Sigmoid colon (tissue), 6 donors: ENCODE measurements at regions not wholly inside any gene's neighbourhood (a gene's known extent, or its start where the extent isn't known, plus 50 kb on each side); places are given as distances from the start of the nearest gene placed in this dataset.

Source experiments
- DNase-seq: peaks from one replicate; pipeline ENCODE4 v3.0.0-alpha.2; 2019
- H3K27ac ChIP-seq, 4 donors: fragments of 200-600 bp; sonication (generic); one replicate each; pipeline ENCODE4 v1.5.1; 2016 to 2019; ENCODE audit warnings: mild to moderate bottlenecking in 1 of 4
- H3K27me3 ChIP-seq, 3 donors: fragments of 200-600 bp; sonication (generic); one replicate each; pipeline ENCODE4 v1.5.1; 2019; ENCODE audit warnings: mild to moderate bottlenecking in 1 of 3
- H3K36me3 ChIP-seq, 4 donors: fragments of 200-600 bp; sonication (generic); one replicate each; pipeline ENCODE4 v1.5.1; 2016 to 2019
- H3K4me1 ChIP-seq, 4 donors: fragments of 200-600 bp; sonication (generic); one replicate each; pipeline ENCODE4 v1.5.1; 2017 to 2019
- H3K4me3 ChIP-seq, 4 donors: fragments of 200-600 bp; sonication (generic); one replicate each; pipeline ENCODE4 v1.5.1; 2017 to 2019; ENCODE audit warnings: mild to moderate bottlenecking in 2 of 4, moderate library complexity in 1 of 4
- H3K9me3 ChIP-seq, 4 donors: fragments of 200-600 bp in 3 of 4; sonication (generic) in 3 of 4; one replicate each; pipeline versions ENCODE4 v1.5.1 to v1.6.1; 2013 to 2019
- EP300 ChIP-seq, 4 donors: sonication (generic); formaldehyde crosslinking; IDR thresholded peaks; one replicate each; pipeline ENCODE4 v1.6.1; 2017; ENCODE audit warnings: antibody characterized with exemption in 4 of 4
- POLR2A ChIP-seq, 2 donors: fragments of 450-650 bp; IDR thresholded peaks; one replicate each; pipeline ENCODE4 v1.6.1; 2016; ENCODE audit warnings: antibody characterized with exemption in 2 of 2, mild to moderate bottlenecking in 2 of 2, moderate library complexity in 2 of 2
- POLR2AphosphoS5 ChIP-seq, 4 donors: sonication (generic); formaldehyde crosslinking; IDR thresholded peaks; one replicate each; pipeline ENCODE4 v1.6.1; 2017; ENCODE audit warnings: antibody characterized with exemption in 4 of 4
- WGBS, 2 donors: extraction: QIAGEN DNeasy Blood & Tissue Kit; methylation state at CpG; one replicate each; pipeline ENCODE4 v1.1.7; 2013; 5-methylcytosine and 5-hydroxymethylcytosine counted together
- intact Hi-C: fragments of 100-400 bp; cut with DNase I; formaldehyde crosslinking; loops from one replicate; pipeline ENCODE4 v1.15.1; 2023
- TF ChIP-seq, protein P1 (sequence below), 4 experiments: fragments of 450-650 bp in 3 of 4; fragments of 200-600 bp in 1 of 4; IDR thresholded peaks; one replicate each; pipeline ENCODE4 v1.5.1; 2016 to 2019; ENCODE audit warnings: antibody characterized with exemption in 4 of 4, mild to moderate bottlenecking in 3 of 4, moderate library complexity in 2 of 4
- donor health status: healthy with polysubstance abuse.
- donor health status: healthy.

DNA sequence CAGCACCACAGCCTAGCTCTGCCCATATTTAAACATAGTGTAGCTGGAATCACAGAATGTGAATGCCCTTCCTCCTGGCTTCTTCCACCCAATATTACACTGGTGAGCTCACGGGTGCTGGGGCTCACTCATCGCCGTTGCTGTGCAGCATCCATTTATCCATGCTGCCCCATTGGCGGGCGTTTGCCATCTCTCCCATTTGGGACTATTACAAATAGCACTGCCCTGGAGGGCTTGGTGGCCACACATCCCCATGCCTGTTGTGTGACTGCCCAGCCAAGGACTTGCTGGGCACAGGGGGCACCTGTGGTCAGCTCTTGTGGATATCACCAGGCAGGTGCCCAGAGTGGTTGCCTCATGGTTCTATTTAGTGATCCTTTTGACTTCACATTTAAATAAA lies 54.5 kb upstream of the ENTPD6 start:
- WGBS, 2 donors, result 94% methylated on average over 5 of the region's 5 CpGs
- DNase-seq, result no peak
- intact Hi-C loops, result no loop called here

GRCh38 chr20:25142435-25142834 lies 53.1 kb upstream of the ENTPD6 start:
- 94 to 95% methylated on average over 3 of the region's 3 CpGs for WGBS, 2 donors
- H3K4me3 ChIP-seq, result no peak overlapping the region
- H3K36me3 ChIP-seq, result no peaks in the 10 kb centered on the region
- no peaks in the 10 kb centered on the region for H3K9me3 ChIP-seq
- intact Hi-C loops, result no loop called here
- DNase-seq, result no peak
- no peaks in the 10 kb centered on the region for H3K4me1 ChIP-seq
- no peaks in the 10 kb centered on the region for H3K27me3 ChIP-seq
- H3K27ac ChIP-seq, result no peak overlapping the region
- TF ChIP-seq, protein P1, sequence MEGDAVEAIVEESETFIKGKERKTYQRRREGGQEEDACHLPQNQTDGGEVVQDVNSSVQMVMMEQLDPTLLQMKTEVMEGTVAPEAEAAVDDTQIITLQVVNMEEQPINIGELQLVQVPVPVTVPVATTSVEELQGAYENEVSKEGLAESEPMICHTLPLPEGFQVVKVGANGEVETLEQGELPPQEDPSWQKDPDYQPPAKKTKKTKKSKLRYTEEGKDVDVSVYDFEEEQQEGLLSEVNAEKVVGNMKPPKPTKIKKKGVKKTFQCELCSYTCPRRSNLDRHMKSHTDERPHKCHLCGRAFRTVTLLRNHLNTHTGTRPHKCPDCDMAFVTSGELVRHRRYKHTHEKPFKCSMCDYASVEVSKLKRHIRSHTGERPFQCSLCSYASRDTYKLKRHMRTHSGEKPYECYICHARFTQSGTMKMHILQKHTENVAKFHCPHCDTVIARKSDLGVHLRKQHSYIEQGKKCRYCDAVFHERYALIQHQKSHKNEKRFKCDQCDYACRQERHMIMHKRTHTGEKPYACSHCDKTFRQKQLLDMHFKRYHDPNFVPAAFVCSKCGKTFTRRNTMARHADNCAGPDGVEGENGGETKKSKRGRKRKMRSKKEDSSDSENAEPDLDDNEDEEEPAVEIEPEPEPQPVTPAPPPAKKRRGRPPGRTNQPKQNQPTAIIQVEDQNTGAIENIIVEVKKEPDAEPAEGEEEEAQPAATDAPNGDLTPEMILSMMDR (IDR thresholded peaks at IDR 0.05), result no peak
- no peak for TF ChIP-seq POLR2A (IDR thresholded peaks at IDR 0.05)
- TF ChIP-seq EP300 (IDR thresholded peaks at IDR 0.05), result no peak
- no peak for TF ChIP-seq POLR2AphosphoS5 (IDR thresholded peaks at IDR 0.05)

More for the DNA sequence above, 54.5 kb upstream of the ENTPD6 start:
- H3K4me1 ChIP-seq, result peaks cover 0 to 11% (median 4%) of the 10 kb centered on the region in 4 donors
- no peak overlapping the region for H3K4me3 ChIP-seq
- TF ChIP-seq EP300 (IDR thresholded peaks at IDR 0.05) (no peak), POLR2AphosphoS5 (IDR thresholded peaks at IDR 0.05) (no peak), POLR2A (IDR thresholded peaks at IDR 0.05) (no peak)
- TF ChIP-seq, protein P1 (IDR thresholded peaks at IDR 0.05), result no peak
- no peaks in the 10 kb centered on the region for H3K9me3 ChIP-seq
- no peaks in the 10 kb centered on the region for H3K27me3 ChIP-seq
- H3K36me3 ChIP-seq, result no peaks in the 10 kb centered on the region
- H3K27ac ChIP-seq, result no peak overlapping the region

- no peak overlapping the region for H3K27ac ChIP-seq
- H3K4me1 ChIP-seq, result peaks cover 0 to 12% (median 11%) of the 10 kb centered on the region in 4 donors
- TF ChIP-seq POLR2AphosphoS5 (IDR thresholded peaks at IDR 0.05) (no peak), POLR2A (IDR thresholded peaks at IDR 0.05) (no peak), EP300 (IDR thresholded peaks at IDR 0.05) (no peak)
- TF ChIP-seq, protein P1 (IDR thresholded peaks at IDR 0.05), result no peak
- WGBS, 2 donors, result 69 to 74% methylated on average over 7 of the region's 7 CpGs
- DNase-seq, result no peak
- no peak overlapping the region for H3K4me3 ChIP-seq
- H3K9me3 ChIP-seq, result no peaks in the 10 kb centered on the region
- intact Hi-C loops, result no loop called here
- H3K27me3 ChIP-seq, result peaks cover 4 to 15% (median 5%) of the 10 kb centered on the region in 3 donors
- H3K36me3 ChIP-seq, result no peaks in the 10 kb centered on the region
Observed at GRCh38 chr20:25145131-25145530, 50.4 kb upstream of the ENTPD6 start.
